ENCODE measurements at regions not wholly inside any gene's neighbourhood (a gene's known extent, or its start where the extent isn't known, plus 50 kb on each side); places are given as distances from the start of the nearest gene placed in this dataset.

GRCh38 chr6:128696691-128697689, 176.6 kb upstream of the PTPRK start:
- Histone ChIP-seq H3K9me3 (ENCODE audit: control insufficient read depth in 1 of 2, insufficient read depth in 1 of 2, low read length in 2 of 2) (no peaks in the 10 kb centered on the region), H3K36me3 (ENCODE audit: insufficient read depth, low read length) (no peaks in the 10 kb centered on the region), H3K27ac (ENCODE audit: low read depth in 1 of 2, low read length in 2 of 2) (no peak overlapping the region), H3K27me3 (ENCODE audit: control insufficient read depth in 1 of 2, insufficient read depth in 2 of 2, low read length in 2 of 2) (no peaks in the 10 kb centered on the region), H3K4me1 (ENCODE audit: insufficient read depth, low read length) (no peaks in the 10 kb centered on the region), H3K4me3 (ENCODE audit: low read length) (no peak overlapping the region)
- Mint-ChIP-seq H3K9me3 (no peaks in the 10 kb centered on the region), H3K4me1 (ENCODE audit: low read depth) (no peaks in the 10 kb centered on the region), H3K27ac (no peak overlapping the region), H3K27me3 (peaks cover 12% of the 10 kb centered on the region), H3K4me3 (no peak overlapping the region), H3K36me3 (ENCODE audit: low read depth) (no peaks in the 10 kb centered on the region)
- TF ChIP-seq CTCF (IDR thresholded peaks at IDR 0.05), result no peak
- intact Hi-C loops (cut with DNase I, micrococcal nuclease), result no loop called here
- DNase-seq (no peak), ATAC-seq (ENCODE audit: poor library complexity) (no peak)
- CTCF ChIA-PET, result no interaction called here
- POLR2A ChIA-PET, result no interaction called here

GRCh38 chr6:128694303-128695009, 174.1 kb upstream of the PTPRK start:
- H3K4me3 Mint-ChIP-seq, result no peak overlapping the region
- no peaks in the 10 kb centered on the region for H3K9me3 Mint-ChIP-seq
- POLR2A ChIA-PET, result no interaction called here

GRCh38 chr6:128690063-128690462, 169.7 kb upstream of the PTPRK start:
- H3K36me3 Mint-ChIP-seq (ENCODE audit: low read depth), result no peaks in the 10 kb centered on the region
- no peak overlapping the region for H3K4me3 Mint-ChIP-seq
- Histone ChIP-seq H3K9me3 (ENCODE audit: control insufficient read depth in 1 of 2, insufficient read depth in 1 of 2, low read length in 2 of 2) (no peaks in the 10 kb centered on the region), H3K27ac (ENCODE audit: low read depth in 1 of 2, low read length in 2 of 2) (no peak overlapping the region), H3K36me3 (ENCODE audit: insufficient read depth, low read length) (no peaks in the 10 kb centered on the region), H3K4me3 (ENCODE audit: low read length) (no peak overlapping the region), H3K4me1 (ENCODE audit: insufficient read depth, low read length) (no peaks in the 10 kb centered on the region), H3K27me3 (ENCODE audit: control insufficient read depth in 1 of 2, insufficient read depth in 2 of 2, low read length in 2 of 2) (peaks cover 0 to 10% of the 10 kb centered on the region in 2 experiments)
- ChIA-PET CTCF (interaction anchor here (0.9 kb wide), 1 partner anchor 10 kb away, joined by 3 read pairs; no protein-coding TSS in a partner anchor), POLR2A (no interaction called here)
- TF ChIP-seq CTCF (IDR thresholded peaks at IDR 0.05), result no peak
- ATAC-seq (ENCODE audit: poor library complexity) (no peak), DNase-seq (no peak)
- H3K27me3 Mint-ChIP-seq, result peaks cover 43% of the 10 kb centered on the region
- no peaks in the 10 kb centered on the region for H3K9me3 Mint-ChIP-seq
- H3K4me1 Mint-ChIP-seq (ENCODE audit: low read depth), result no peaks in the 10 kb centered on the region
- intact Hi-C loops (cut with DNase I, micrococcal nuclease), result no loop called here
- no peak overlapping the region for H3K27ac Mint-ChIP-seq

More at GRCh38 chr6:128694303-128695009, 174.1 kb upstream of the PTPRK start:
- Histone ChIP-seq H3K36me3 (ENCODE audit: insufficient read depth, low read length) (no peaks in the 10 kb centered on the region), H3K4me1 (ENCODE audit: insufficient read depth, low read length) (no peaks in the 10 kb centered on the region), H3K27me3 (ENCODE audit: control insufficient read depth in 1 of 2, insufficient read depth in 2 of 2, low read length in 2 of 2) (peaks cover 0 to under 1% of the 10 kb centered on the region in 2 experiments), H3K4me3 (ENCODE audit: low read length) (no peak overlapping the region), H3K9me3 (ENCODE audit: control insufficient read depth in 1 of 2, insufficient read depth in 1 of 2, low read length in 2 of 2) (no peaks in the 10 kb centered on the region), H3K27ac (ENCODE audit: low read depth in 1 of 2, low read length in 2 of 2) (no peak overlapping the region)
- ATAC-seq (ENCODE audit: poor library complexity), result no peak
- CTCF ChIA-PET, result no interaction called here
- intact Hi-C loops (cut with DNase I, micrococcal nuclease), result no loop called here
- TF ChIP-seq CTCF (IDR thresholded peaks at IDR 0.05), result no peak
- Mint-ChIP-seq H3K27ac (no peak overlapping the region), H3K36me3 (ENCODE audit: low read depth) (no peaks in the 10 kb centered on the region), H3K27me3 (peaks cover 20% of the 10 kb centered on the region), H3K4me1 (ENCODE audit: low read depth) (no peaks in the 10 kb centered on the region)
- DNase-seq, result no peak

Measured in CD4-positive, alpha-beta T cell (primary cell).